ENCODE measurements at regions not wholly inside any gene's neighbourhood (a gene's known extent, or its start where the extent isn't known, plus 50 kb on each side); places are given as distances from the start of the nearest gene placed in this dataset.
"Not testable (repeated sequence)": the region's sequence is repeated elsewhere in the genome, so short reads cannot be mapped to it uniquely, and the experiment has no call there.

GRCh38 chrY:7588176-7588575 lies 676.6 kb upstream of the AMELY start:
- not testable (repeated sequence) for H3K9me3 Mint-ChIP-seq, H3K4me1 Mint-ChIP-seq, H3K4me3 Mint-ChIP-seq

DNA sequence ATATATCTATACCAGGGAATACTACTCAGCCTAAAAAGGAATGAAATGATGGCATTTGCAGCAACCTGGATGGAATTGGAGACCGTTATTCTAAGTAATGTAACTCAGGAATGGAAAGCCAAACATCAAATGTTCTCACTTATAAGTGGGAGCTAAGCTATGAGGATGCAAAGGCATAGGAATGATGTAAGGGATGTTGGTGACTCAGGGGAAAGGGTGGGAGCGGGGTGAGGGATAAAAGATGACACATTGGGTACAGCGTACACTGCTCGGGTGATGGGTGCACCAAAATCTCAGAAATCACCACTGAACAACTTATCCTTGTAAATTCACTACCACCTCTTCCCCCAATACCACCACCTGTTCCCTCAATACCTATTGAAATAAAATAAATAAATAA lies 651.0 kb upstream of the AMELY start:
- Mint-ChIP-seq H3K36me3 (no peaks in the 10 kb centered on the region), H3K4me1 (no peaks in the 10 kb centered on the region), H3K9me3 (no peaks in the 10 kb centered on the region), H3K27ac (no peak overlapping the region), H3K4me3 (no peak overlapping the region), H3K27me3 (peaks cover 4% of the 10 kb centered on the region)

More at GRCh38 chrY:7588176-7588575, 676.6 kb upstream of the AMELY start:
- not testable (repeated sequence) for H3K27me3 Mint-ChIP-seq, H3K36me3 Mint-ChIP-seq, H3K27ac Mint-ChIP-seq

- H3K27me3 Mint-ChIP-seq: no peaks in the 10 kb centered on the region
- no peaks in the 10 kb centered on the region for H3K36me3 Mint-ChIP-seq
- H3K27ac Mint-ChIP-seq: no peak overlapping the region
- no peaks in the 10 kb centered on the region for H3K9me3 Mint-ChIP-seq
- H3K4me3 Mint-ChIP-seq: no peak overlapping the region
- no peaks in the 10 kb centered on the region for H3K4me1 Mint-ChIP-seq
These were observed 646.1 kb upstream of the AMELY start for GRCh38 chrY:7557675-7558074.

- Mint-ChIP-seq H3K4me1 (no peaks in the 10 kb centered on the region), H3K36me3 (no peaks in the 10 kb centered on the region), H3K9me3 (no peaks in the 10 kb centered on the region), H3K27ac (no peak overlapping the region), H3K4me3 (no peak overlapping the region), H3K27me3 (peaks cover 3% of the 10 kb centered on the region)
These were observed 643.5 kb upstream of the AMELY start for GRCh38 chrY:7555006-7555405.

DNA sequence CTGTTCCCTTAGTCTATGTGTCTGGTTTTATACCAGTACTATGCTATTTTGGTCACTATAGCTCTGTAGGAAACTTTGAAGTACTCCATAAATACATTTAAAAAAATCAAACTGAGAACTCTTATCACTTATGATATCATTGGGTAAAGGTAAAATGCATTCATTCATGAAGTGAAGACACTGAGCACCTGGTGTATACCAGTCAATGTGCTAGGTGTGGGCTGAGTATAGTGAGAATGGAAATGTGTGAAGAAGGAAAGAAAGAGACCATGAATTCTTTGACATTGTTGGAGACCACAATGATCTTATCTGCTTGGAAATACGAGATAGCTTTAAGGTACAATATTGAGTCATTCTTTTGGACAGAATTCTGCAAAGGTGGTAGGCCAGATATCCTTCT lies 633.5 kb upstream of the AMELY start:
- Mint-ChIP-seq H3K27ac (peak overlapping the region; percentile 68), H3K9me3 (no peaks in the 10 kb centered on the region), H3K4me3 (no peak overlapping the region), H3K27me3 (peaks cover 2% of the 10 kb centered on the region), H3K36me3 (no peaks in the 10 kb centered on the region), H3K4me1 (peaks cover 4% of the 10 kb centered on the region)

- Mint-ChIP-seq H3K4me3 (no peak overlapping the region), H3K27me3 (peaks cover 2% of the 10 kb centered on the region), H3K4me1 (peaks cover 4% of the 10 kb centered on the region), H3K27ac (peak overlapping the region; percentile 43), H3K36me3 (no peaks in the 10 kb centered on the region), H3K9me3 (no peaks in the 10 kb centered on the region)
These were observed 632.7 kb upstream of the AMELY start for GRCh38 chrY:7544172-7544770.

- Mint-ChIP-seq H3K27me3 (peaks cover 2% of the 10 kb centered on the region), H3K36me3 (no peaks in the 10 kb centered on the region), H3K9me3 (no peaks in the 10 kb centered on the region), H3K4me1 (peaks cover 4% of the 10 kb centered on the region), H3K27ac (no peak overlapping the region), H3K4me3 (no peak overlapping the region)
These were observed 632.0 kb upstream of the AMELY start for GRCh38 chrY:7543506-7543905.

DNA sequence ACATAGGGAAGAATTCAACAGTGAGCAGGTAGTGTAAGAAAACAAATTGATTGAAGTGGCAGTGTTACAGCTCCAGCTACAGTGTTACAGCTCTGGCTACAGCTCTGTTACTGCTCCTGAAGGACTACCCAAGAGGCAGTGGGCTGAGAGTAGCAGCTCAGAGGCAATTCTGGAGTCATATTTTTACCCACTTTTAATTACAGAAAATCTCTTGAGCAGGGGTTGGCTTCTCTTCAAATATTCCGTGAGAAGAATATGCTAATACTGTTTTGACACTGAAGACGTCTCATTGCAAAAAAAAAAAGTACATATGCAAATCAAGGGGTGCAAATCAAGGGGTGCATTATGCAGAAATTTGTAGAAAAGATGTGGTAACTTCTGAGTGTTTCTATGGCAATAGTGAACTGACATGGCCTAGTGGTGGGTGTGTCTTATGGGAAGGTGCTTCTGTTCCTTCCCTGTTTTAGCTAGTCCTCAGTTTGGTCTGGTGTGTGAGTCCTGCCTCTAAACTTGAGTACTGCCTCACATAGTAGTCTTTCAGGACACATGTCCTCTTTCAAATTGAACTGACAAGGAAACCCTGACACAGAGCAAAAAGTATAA lies 630.8 kb upstream of the AMELY start:
- peaks cover 4% of the 10 kb centered on the region for H3K27me3 Mint-ChIP-seq
- H3K4me1 Mint-ChIP-seq: peaks cover 4% of the 10 kb centered on the region
- H3K27ac Mint-ChIP-seq: no peak overlapping the region
- H3K4me3 Mint-ChIP-seq: no peak overlapping the region
- no peaks in the 10 kb centered on the region for H3K9me3 Mint-ChIP-seq
- H3K36me3 Mint-ChIP-seq: no peaks in the 10 kb centered on the region

DNA sequence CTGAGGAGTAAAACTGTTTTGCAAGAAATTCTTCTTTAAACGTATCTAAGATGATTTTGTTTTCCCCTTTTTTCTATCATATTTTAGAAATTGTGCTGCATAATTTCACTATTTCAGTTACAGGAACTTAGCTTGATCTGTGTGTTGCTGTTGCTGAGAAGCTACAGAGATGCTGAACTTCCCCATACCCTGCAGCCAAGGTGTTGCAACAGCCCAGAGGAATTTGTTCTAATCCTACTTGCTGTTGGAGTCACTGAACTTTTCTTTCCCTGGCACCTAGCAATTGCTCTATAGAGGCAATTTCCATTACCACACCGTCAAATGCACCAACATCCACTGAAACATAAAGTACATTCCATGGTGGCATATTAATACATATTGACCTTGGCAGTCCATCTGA lies 617.8 kb upstream of the AMELY start:
- H3K27me3 Mint-ChIP-seq: peaks cover 7% of the 10 kb centered on the region

GRCh38 chrY:7527568-7527967 lies 616.0 kb upstream of the AMELY start:
- not testable (repeated sequence) for H3K9me3 Mint-ChIP-seq, H3K27ac Mint-ChIP-seq, H3K36me3 Mint-ChIP-seq, H3K4me1 Mint-ChIP-seq, H3K4me3 Mint-ChIP-seq, H3K27me3 Mint-ChIP-seq

More for the DNA sequence above, 617.8 kb upstream of the AMELY start:
- H3K36me3 Mint-ChIP-seq: no peaks in the 10 kb centered on the region
- no peaks in the 10 kb centered on the region for H3K4me1 Mint-ChIP-seq
- no peaks in the 10 kb centered on the region for H3K9me3 Mint-ChIP-seq
- H3K27ac Mint-ChIP-seq: no peak overlapping the region
- H3K4me3 Mint-ChIP-seq: no peak overlapping the region

DNA sequence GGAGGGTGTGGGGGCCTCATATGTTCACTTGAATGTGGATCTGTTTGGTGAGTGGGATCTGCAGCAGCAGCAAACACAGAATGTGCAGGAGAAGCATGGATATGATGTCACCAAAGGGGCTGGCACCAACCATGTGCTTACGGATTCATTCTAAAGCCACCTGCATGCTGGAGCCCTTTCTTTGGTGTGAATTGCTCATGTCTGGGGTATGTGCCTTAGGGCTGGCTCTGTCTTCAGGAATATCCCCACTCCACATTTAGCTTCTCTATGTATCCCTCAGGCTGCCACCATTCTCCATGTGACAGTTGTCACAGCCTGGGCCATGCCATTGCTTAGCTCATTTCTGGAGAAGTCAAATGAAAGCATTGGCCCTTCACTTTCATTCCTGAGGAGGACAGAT lies 606.8 kb upstream of the AMELY start:
- Mint-ChIP-seq H3K4me1 (no peaks in the 10 kb centered on the region), H3K4me3 (no peak overlapping the region), H3K9me3 (no peaks in the 10 kb centered on the region), H3K27me3 (peaks cover 2% of the 10 kb centered on the region), H3K27ac (no peak overlapping the region), H3K36me3 (no peaks in the 10 kb centered on the region)

GRCh38 chrY:7516268-7516667 lies 604.7 kb upstream of the AMELY start:
- Mint-ChIP-seq H3K27me3 (no peaks in the 10 kb centered on the region), H3K4me3 (no peak overlapping the region), H3K9me3 (no peaks in the 10 kb centered on the region), H3K4me1 (no peaks in the 10 kb centered on the region), H3K27ac (no peak overlapping the region), H3K36me3 (no peaks in the 10 kb centered on the region)

GRCh38 chrY:7515812-7516211 lies 604.3 kb upstream of the AMELY start:
- no peaks in the 10 kb centered on the region for H3K9me3 Mint-ChIP-seq
- no peaks in the 10 kb centered on the region for H3K27me3 Mint-ChIP-seq
- H3K27ac Mint-ChIP-seq: no peak overlapping the region
- H3K4me1 Mint-ChIP-seq: no peaks in the 10 kb centered on the region
- H3K36me3 Mint-ChIP-seq: no peaks in the 10 kb centered on the region
- no peak overlapping the region for H3K4me3 Mint-ChIP-seq

- H3K36me3 Mint-ChIP-seq: peaks cover 2% of the 10 kb centered on the region
- H3K27ac Mint-ChIP-seq: no peak overlapping the region
- H3K27me3 Mint-ChIP-seq: no peaks in the 10 kb centered on the region
- no peak overlapping the region for H3K4me3 Mint-ChIP-seq
- no peaks in the 10 kb centered on the region for H3K4me1 Mint-ChIP-seq
- no peaks in the 10 kb centered on the region for H3K9me3 Mint-ChIP-seq
These were observed 591.3 kb upstream of the AMELY start for GRCh38 chrY:7502896-7503295.

DNA sequence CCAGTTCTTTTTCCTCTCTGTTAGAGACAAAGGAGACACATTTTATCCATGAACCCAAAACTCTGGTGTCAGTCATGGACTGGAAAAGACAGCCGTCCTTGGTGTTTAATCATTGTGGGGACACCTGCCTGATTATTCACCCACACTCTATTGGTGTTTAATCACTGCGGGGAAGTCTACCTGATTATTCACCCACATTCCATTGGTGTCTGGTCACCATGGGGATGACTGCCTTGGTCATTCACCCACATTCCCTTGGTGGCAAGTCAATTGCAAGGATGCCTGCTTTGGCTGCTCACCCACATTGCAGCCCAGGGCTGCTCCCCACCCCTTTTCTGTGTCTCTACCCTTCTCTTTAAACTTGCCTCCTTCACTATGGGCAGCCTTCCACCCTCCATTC lies 589.7 kb upstream of the AMELY start:
- H3K27ac Mint-ChIP-seq: no peak overlapping the region
- H3K9me3 Mint-ChIP-seq: no peaks in the 10 kb centered on the region
- no peak overlapping the region for H3K4me3 Mint-ChIP-seq
- H3K27me3 Mint-ChIP-seq: peaks cover 3% of the 10 kb centered on the region
- no peaks in the 10 kb centered on the region for H3K4me1 Mint-ChIP-seq
- H3K36me3 Mint-ChIP-seq: peaks cover 2% of the 10 kb centered on the region

DNA sequence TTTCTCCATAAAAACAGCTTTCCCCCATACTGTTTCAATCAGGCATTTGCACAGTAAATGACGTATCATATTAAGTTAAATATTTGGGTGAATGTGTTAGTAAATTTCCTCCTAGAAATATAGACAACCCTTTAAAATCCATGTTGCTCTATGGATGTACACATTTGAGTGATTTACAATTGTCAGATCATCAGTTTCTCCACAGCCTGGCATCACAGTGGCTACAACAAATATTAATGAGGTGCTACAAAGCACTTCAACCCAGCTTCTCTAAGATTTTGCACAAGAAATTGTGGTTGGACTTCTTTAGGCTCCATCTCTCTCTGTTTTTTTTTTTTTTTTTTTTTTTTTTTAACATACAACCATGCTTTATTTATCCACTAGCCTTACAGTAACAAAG lies 584.4 kb upstream of the AMELY start:
- Mint-ChIP-seq H3K4me3 (no peak overlapping the region), H3K36me3 (no peaks in the 10 kb centered on the region), H3K27ac (no peak overlapping the region), H3K27me3 (peaks cover 3% of the 10 kb centered on the region), H3K9me3 (no peaks in the 10 kb centered on the region), H3K4me1 (no peaks in the 10 kb centered on the region)
